GM19467 (cell line): ENCODE measurements at regions not wholly inside any gene's neighbourhood (a gene's known extent, or its start where the extent isn't known, plus 50 kb on each side); places are given as distances from the start of the nearest gene placed in this dataset.
A peak's percentile ranks its signal among the peaks of the same experiment; 100 is the strongest.
"Not testable (repeated sequence)": the region's sequence is repeated elsewhere in the genome, so short reads cannot be mapped to it uniquely, and the experiment has no call there.

Experiments
- ATAC-seq: cut with Tn5 transposase; IDR thresholded peaks from one replicate; pipeline ENCODE4 v1.9.1; 2021; ENCODE audit warnings: mild to moderate bottlenecking, moderate library complexity; ENCODE audit not compliant: unreplicated experiment

DNA sequence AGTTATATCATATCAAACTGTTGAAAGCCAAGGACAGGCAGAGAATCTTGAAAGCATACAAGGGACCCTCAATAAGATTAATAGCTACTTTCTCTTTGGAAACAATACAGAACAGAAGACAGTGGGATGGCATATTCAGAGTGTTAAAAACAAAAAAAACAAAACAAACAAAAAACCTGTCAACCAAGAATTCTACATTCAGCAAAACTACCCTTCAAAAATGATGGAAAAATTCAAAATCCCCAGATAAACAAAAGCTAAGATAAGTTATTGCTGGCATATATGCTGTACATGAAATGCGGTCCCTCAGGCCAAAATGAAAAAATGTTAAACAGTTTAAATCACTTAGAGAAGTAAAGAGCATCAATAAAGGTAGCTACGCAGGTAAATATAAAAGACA is 425.1 kb downstream of the ACTL7B start:
- ATAC-seq = no peak

DNA sequence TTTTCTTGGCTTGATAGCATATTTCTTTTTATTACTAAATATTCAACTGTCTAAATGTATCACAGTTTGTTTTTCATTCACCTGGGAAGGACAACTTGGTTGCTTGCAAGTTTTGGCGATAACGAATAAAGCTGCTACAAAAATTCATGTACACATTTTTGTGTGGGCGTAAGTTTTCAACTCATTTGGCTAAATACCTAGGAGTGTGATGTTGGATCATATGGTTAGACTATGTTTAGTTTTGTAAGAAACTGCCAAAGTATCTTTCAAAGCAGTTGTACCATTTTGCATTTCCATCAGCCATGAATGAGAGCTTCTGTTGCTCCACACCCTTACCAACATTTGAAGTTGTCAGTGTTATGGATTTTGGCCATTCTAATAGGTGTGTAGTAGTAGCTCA is 428.0 kb downstream of the ACTL7B start:
- ATAC-seq = no peak

DNA sequence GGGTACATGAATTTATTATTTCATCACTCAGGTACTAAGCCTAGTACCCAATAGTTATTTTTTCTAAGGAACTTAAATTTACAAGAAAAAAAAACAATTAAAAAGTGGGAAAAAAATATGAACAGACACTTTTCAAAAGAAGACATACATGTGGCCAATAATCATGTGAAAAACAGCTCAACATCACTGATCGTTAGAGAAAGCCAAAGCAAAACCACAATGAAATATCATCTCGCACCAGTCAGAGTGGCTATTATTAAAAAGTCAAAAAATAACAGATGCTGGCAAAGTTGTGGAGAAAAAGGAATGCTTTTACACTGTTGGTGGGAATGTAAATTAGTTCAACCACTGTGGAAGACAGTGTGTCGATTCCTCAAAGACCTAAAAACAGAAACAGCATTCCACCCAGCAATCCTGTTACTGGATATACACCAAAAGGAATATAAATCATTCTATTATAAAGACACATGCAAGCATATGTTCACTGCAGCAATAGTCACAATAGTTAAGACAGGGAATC is 429.3 kb downstream of the ACTL7B start:
- not testable (repeated sequence) for ATAC-seq

DNA sequence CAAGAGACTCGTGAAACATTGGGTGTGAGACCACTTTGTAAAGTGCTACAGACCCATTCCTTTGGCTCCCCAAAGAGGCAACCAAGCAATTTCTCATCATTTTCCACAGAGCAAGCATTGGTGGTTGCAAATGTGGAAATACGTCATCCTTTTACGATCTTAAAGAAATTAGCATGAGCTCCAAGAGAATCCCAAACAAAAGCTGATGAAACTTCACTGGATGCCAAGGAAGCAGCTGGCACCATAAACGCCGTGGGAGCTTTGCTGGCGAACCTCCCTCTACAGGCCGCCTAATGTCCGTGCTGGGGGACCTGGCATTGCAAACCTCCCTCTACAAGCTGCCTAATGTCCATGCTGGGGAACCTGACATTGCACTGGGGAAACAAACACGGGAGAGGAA is 432.4 kb downstream of the ACTL7B start:
- no peak for ATAC-seq

DNA sequence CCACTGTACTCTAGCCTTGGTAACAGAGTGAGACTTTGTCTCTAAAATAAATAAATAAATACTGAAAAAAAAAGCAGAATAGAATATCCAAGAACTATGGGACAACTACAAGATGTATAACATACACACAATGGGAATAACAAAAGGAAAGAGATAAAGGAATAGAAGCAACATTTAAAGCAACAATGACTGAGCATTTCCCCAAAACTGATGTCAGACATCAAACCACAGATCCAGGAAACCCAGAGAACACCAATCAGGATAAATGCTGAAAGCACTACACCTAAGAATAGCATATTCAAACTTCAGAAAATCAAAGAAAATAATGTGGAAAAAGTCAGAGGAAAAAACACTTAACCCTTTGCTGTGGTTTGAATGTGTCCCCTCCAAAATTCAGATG is 436.4 kb downstream of the ACTL7B start:
- no peak for ATAC-seq

DNA sequence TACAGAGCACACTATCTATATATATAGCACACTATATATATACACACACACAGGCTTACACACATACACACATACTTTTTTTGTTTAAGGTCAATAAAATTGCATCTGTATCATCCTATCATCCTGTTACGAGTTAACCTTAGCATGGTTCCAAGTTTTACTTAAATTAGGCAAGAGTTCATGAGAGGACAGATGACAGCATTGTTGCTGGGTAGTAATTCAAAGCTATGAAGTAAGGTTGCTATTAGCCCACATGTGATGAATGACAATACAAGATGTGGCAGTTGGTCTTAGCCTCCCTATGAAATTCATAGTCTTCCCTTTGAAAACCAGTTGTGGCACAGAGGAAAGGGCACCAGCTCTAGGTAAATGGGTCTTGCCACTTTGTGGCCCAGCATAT is 438.1 kb downstream of the ACTL7B start:
- no peak for ATAC-seq

DNA sequence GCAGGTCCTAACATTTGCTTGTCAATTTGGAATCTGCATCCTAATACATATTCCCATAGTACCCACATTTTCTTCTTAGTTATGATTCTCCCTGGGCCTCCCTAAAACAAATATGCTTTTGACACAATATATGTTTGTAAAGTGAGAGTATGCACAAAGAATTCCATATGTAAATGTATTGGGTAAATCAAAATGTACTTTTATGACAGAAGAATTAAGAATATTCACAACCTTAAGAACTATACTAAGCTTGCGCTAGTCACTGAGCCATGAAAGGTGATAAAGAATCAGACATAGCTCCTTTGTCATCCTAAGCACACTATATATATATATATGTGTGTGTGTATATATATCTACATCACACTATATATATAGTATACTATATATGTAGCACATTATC is 438.5 kb downstream of the ACTL7B start:
- ATAC-seq = no peak

DNA sequence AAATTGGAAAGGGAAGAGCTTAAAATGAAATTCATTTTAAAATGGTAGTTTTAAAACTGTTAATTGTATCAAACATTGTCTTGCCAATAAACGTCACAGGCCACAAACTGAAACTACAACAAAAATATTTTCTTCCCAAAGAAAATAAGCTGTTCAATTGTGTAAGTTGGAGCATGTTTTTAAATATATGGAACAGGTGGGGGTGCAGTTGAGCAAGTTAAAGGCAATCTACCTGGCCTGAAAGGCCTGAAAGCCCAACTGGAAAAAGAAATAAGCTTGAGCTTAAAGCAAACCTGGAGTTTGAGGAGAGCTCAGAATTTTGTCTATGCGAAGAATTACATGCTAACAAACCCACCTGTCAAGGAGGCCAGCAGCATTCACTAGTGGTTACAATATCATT is 439.5 kb downstream of the ACTL7B start:
- no peak for ATAC-seq

DNA sequence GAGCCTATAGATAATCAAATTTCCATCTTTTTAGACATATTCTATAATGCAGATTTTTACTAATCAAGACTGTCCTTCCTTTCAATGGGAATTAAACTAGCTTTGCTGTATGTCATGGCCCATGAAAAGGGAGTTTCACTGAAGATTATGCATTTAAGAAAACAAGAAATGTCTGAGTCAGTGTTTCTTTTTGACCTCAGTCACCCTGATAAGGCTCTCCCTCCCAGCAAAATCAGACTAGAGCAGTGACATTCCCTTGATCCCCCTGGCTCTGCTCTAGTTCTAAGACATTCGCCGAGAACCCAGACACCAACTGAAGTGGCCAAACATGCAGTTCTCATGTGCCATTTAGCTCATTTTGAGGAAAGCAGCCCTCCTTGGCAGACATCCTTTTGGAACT is 442.0 kb downstream of the ACTL7B start:
- ATAC-seq = no peak

DNA sequence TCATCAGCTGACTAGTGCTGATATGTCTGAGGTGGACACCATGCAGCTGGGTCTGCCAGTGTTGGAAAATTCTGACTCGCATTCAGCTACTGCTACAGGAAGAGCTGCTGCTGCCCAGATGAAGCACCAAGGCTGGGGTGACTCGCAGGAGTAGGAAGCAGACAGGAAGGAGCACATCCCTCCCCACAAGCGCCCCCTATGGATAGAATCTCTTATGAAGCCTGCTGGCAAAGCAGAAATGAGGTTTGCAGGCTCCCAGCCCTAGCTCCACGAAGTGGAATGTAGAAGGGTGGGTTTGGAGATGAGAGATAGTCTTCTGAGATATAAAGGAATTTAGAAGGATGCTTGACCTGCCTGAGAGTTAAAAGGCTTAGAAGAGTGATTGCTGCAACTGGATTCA is 443.0 kb downstream of the ACTL7B start:
- ATAC-seq = no peak

DNA sequence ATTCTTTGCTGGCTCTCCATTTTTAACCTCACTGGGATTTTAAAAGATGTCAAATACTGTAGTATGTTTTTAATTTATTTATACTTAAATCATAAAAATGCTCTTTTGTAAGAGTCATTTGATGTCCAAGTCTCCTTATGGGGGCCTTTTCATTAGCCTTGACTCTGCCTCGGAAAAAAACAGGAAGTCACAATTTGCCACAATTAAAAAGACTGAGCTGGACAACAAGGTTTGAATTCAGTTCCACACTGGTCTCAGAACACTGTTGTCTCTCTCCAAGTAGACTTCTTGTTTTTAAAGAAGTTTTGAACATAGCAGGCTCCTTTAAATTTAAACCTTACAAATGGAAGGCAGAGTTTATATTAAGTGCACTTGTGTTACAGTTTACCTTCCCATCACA is 444.2 kb downstream of the ACTL7B start:
- ATAC-seq = no peak

DNA sequence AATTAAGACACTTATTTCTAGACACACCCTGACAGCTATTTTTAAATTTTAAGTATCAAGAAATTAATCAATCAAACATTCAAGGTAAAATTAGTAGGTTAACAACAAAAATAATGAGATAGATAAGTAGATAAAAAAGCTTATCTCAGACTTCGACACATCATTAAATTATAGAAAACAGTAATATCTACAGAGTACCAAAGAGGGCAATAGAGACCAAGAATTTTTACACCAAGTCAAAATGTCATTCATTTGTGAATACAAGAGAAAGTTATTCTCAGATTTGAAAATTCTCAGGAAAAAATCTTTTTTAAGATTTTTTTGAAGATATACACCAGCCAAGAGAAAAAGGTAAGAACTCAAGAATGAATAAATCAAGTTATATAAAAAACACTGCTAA is 445.6 kb downstream of the ACTL7B start:
- ATAC-seq = no peak

DNA sequence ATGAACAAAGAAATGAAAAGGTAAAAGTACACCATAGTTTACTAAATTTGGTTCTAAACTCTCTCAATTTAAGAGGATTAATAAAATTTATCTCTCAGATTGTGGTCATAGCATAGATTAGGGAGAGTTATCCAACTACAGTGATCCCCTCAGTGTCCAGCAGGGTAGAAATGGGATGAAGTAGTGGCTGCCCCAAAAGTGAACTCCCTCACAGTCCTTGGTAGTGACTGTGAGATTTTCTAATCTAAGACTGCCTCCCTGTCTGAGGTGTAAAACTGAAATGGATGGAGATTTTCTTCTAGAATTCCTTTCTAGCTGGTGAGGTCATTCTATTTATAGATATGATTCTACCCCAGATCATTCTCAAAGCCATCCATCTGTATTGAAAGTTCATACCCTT is 455.5 kb downstream of the ACTL7B start:
- no peak for ATAC-seq

DNA sequence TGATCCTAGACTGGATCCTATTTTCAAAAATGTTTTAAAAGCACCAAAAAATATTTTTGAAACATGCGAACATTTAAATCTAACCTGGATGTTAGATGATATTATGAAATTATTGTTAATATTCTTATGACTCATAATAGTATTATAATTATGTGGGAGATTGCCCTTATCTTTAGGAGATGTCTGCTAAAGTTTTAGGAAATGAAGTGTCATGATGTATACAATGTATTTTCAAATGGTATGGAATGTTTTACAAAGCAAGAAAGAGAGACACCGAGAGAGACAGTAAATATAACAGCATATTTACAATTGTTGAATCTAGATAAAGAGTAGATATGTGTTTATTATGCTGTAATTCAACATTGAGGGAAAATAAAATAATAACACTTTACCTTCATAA is 455.9 kb downstream of the ACTL7B start:
- no peak for ATAC-seq

DNA sequence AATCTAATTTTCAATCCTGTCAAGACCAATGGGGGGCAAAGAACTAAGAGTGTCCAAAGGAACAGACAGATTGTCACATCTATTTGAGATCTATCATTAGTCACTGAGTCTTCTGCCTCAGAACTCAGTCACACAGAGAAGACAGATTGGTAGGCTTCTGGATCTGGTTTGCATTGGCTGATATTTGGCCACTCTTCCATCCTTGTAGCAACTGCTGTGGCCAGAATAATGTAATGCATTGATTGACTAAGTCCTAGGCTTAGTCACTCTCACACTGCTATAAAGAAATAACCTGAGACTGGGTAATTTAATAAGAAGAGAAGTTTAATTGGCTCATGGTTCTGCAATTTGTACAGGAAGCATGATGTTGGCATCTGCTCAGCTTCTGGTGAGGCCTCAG is 458.5 kb downstream of the ACTL7B start:
- no peak for ATAC-seq

DNA sequence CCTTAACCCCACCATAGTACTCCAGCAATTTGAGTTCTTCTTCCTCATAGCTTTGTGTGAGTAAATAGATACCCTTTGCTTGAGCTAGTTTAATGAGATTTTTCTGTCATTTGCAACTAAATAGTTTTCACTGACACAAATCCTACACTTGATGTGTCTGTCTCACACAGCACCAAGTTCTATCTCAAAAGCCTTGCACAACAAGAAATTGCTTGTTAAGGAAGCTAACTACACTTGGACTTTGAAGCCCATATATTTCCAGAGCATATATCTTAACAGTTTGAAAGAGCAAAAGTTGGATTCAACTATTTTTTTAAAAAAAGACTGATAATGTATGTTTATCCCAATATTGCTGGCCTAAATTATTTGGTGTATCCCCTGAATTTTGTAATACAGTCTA is 459.2 kb downstream of the ACTL7B start:
- ATAC-seq = no peak

DNA sequence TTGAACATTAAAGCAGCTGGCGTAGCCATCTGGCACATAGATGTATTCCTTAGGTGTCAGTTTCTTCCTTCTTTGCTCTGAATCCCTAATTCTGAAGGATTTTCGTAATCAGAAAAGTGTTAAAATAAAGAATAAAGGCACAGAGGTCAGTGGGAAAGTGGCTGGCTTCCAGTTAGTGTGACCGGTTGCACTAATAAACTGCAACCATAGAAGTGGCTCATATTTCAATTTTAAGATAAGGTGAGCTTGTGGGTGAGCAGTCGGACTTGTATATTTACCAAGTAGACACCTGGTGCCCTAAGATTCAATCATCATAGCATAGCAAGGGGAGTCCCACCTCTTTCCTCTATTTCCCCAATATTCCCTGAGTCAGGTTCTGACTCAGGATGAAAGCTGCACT is 459.6 kb downstream of the ACTL7B start:
- ATAC-seq = no peak

DNA sequence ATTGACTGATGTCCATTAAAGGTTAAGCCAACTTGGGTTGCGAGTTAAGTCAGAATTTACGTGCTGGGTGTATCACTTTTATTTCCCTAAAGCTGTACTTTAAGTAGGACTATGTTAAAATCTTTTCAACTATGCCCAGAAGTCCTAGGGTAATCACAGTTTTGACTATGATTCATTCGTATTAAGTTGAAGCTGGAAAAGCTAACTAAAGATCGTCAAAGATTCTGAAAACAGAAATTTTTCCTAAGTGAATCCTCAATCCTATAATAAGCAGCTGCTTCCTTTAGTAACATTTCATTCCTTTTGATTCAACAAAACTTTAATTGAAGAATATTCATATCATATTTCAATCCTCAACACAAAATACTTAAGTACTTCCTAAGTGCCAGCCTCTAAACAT is 460.4 kb downstream of the ACTL7B start:
- ATAC-seq = no peak

DNA sequence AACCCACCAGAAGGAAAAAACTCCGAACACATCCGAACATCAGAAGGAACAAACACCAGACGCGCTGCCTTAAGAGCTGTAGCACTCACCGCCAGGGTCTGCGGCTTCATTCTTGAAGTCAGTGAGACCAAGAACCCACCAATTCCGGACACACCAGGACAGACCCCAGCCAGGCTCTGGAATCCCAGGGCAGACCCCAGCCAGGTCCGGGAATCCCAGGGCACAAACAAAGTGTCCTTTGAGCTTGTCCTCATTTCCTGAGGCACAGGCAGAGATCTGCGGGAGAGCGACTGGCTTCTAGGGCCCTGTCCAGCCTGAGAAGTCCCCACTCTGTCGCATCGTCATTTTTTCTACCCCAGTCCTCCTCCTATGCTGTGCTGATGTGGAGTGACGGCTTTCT is 461.1 kb downstream of the ACTL7B start:
- no peak for ATAC-seq

DNA sequence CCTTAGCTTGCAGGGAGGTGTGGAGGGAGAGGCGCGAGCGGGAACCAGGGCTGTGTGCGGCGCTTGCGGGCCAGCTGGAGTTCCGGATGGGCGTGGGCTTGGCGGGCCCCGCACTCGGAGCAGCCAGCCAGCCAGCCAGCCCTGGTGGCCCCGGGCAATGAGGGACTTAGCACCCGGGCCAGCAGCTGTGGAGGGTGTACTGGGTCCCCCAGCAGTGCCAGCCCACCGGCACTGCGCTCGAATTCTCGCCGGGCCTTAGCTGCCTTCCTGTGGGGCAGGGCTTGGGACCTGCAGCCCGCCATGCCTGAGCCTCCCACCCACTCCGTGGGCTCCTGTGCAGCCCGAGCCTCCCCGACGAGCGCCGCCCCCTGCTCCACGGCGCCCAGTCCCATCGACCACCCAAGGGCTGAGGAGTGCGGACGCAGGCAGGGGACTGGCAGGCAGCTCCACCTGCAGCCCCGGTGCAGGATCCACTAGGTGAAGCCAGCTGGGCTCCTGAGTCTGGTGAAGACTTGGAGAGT is 462.2 kb downstream of the ACTL7B start:
- not testable (repeated sequence) for ATAC-seq

DNA sequence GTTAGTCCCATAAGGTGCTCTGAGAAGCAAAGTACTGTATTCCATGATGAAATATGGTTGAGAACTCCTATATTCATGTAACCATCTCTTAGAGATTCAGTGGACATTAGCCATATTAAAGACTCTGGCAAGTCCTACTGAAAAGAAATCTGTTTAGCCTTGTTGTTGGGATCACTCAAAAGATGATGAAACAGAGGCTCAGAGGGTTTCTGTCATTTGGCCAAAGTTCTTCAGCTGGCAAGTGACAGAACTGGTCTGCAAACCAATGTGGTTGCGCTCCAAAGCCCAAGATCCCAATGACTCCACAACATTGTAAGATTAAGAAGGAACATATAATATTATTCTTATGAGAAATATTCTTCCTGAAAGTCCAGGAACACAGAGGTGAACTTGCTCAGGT is 462.9 kb downstream of the ACTL7B start:
- ATAC-seq = no peak

DNA sequence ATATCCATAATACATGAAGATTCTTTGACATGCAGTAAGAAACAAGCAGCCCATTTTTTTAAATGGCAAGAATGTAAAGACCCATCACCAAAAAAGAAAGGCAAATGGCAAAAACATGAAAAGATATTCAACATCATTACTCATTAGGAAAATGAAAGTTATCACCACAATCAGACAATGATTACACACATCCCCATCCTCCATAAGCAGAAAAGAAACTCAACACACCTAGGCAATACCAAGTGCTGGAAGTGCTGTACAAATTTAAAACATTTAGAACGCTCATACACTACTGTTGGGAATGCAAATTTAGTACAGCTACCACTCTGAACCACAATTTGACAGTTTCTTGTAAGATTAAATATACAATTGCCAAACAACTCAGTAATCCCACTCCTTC is 466.7 kb downstream of the ACTL7B start:
- ATAC-seq = peak; percentile 75

DNA sequence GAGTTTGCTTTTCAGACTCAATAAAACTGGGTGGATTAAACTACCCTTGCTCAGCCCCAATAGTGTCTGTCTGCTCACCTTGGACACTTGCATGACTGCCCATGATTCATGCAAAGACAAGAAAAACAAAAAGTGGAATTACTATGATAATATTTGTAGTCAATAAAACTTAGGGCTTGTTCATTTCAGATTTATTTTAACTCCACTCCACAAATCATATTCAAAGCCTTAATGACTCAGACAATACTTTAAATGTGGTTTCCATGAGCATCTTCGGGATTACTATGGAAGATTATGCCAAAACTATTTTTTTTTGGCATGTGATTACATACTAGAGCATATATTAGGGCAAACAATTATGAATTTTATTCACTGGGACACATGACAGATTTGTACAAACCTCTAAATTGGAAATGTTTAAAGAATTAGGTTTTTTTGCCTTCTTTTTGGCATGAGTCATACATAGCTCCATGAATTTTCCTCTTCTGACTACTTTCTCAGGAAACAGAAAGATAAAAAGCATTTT is 468.9 kb downstream of the ACTL7B start:
- ATAC-seq = no peak
